Dendritic cell treated with granulocyte-macrophage colony-stimulating factor and Interleukin-4, amounts not matched to agents 40 ng/mL and 50 ng/mL, for 4 days (primary cell): ENCODE measurements at regions not wholly inside any gene's neighbourhood (a gene's known extent, or its start where the extent isn't known, plus 50 kb on each side); places are given as distances from the start of the nearest gene placed in this dataset.

Source experiments
- H3K27ac Mint-ChIP-seq: one replicate; pipeline ENCODE4 v1.8.0; 2022; ENCODE audit warnings: mild to moderate bottlenecking, mixed read lengths
- H3K27me3 Mint-ChIP-seq: one replicate; pipeline ENCODE4 v1.8.0; 2022; ENCODE audit warnings: mild to moderate bottlenecking, mixed read lengths
- H3K36me3 Mint-ChIP-seq: one replicate; pipeline ENCODE4 v1.8.0; 2022; ENCODE audit warnings: low read depth, mixed read lengths
- H3K4me1 Mint-ChIP-seq: one replicate; pipeline ENCODE4 v1.8.0; 2022; ENCODE audit warnings: low read depth, mixed read lengths
- H3K4me3 Mint-ChIP-seq: one replicate; pipeline ENCODE4 v1.8.0; 2022; ENCODE audit warnings: mild to moderate bottlenecking, moderate library complexity, mixed read lengths
- H3K9me3 Mint-ChIP-seq: one replicate; pipeline ENCODE4 v1.8.0; 2022; ENCODE audit warnings: mixed read lengths
- intact Hi-C: fragments of 100-400 bp; cut with micrococcal nuclease; formaldehyde crosslinking; loops from one replicate; pipeline ENCODE4 v1.15.0; 2022

- H3K27ac Mint-ChIP-seq, result no peak overlapping the region
- H3K4me1 Mint-ChIP-seq, result no peaks in the 10 kb centered on the region
- H3K9me3 Mint-ChIP-seq, result no peaks in the 10 kb centered on the region
- peaks cover 1% of the 10 kb centered on the region for H3K27me3 Mint-ChIP-seq
- H3K4me3 Mint-ChIP-seq, result no peak overlapping the region
- no peaks in the 10 kb centered on the region for H3K36me3 Mint-ChIP-seq
- intact Hi-C loops, result no loop called here
Observed at GRCh38 chr1:214155987-214156625, 124.9 kb upstream of the SMYD2 start.

DNA sequence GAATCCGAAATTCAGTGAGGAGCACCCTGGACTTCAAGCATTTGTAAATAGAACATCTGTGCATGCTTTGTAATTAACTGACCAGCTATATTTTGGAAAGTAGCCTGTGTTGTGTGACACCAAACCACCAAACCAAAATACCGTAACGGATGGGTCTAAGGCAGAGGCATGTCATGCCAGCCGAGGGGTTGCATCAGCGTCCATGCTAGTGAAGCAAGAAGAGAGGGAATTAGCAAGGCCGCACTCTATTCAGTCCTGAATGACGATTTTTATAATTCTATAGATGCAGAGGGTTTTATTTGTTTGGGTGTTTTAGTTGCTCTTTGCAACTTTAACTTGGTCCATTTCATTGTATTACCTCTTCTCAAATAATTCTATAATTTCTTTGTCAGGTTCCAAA lies 116.8 kb upstream of the SMYD2 start:
- intact Hi-C loops, result no loop called here
- Mint-ChIP-seq H3K36me3 (no peaks in the 10 kb centered on the region), H3K9me3 (no peaks in the 10 kb centered on the region), H3K4me1 (no peaks in the 10 kb centered on the region), H3K27me3 (peaks cover 2% of the 10 kb centered on the region), H3K27ac (no peak overlapping the region), H3K4me3 (no peak overlapping the region)

- no peaks in the 10 kb centered on the region for H3K9me3 Mint-ChIP-seq
- no peak overlapping the region for H3K27ac Mint-ChIP-seq
- no peak overlapping the region for H3K4me3 Mint-ChIP-seq
- no peaks in the 10 kb centered on the region for H3K4me1 Mint-ChIP-seq
- intact Hi-C loops, result no loop called here
- no peaks in the 10 kb centered on the region for H3K36me3 Mint-ChIP-seq
- H3K27me3 Mint-ChIP-seq, result peaks cover 2% of the 10 kb centered on the region
Observed at GRCh38 chr1:214165850-214166374, 115.0 kb upstream of the SMYD2 start.

DNA sequence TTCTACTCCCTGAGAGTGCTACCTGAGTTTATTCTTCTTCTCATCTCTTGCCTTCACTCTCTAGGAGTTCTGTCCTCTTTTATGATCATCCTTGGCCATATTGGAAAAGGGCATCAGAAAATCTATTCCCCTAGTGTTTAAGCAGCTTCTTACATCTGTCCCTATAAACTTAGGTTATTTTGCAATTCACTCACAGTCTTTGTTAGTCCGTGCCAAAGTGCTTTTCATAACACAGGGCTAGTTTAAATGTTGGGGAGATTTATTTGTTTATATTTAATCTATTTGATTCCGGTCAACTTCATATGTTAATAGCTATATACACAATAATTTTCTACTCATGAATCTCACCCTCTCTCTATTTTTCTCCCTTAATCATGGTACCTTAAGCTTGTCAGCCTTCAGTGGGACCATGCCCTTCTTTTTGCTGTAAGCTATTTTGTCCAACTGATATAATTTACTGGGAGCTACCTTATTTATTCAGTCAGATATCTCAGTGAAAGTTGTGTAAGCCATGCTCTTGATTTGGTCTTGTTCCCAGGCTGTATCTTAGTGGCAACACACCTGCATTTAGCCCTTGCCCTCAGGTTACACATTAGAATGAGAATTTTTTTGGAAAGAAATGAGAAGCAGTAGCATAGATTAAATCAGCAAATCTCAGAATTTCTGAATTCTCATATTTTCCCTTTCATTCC lies 106.3 kb upstream of the SMYD2 start:
- H3K36me3 Mint-ChIP-seq, result no peaks in the 10 kb centered on the region
- no peak overlapping the region for H3K27ac Mint-ChIP-seq
- intact Hi-C loops, result no loop called here
- H3K4me1 Mint-ChIP-seq, result no peaks in the 10 kb centered on the region
- no peak overlapping the region for H3K4me3 Mint-ChIP-seq
- no peaks in the 10 kb centered on the region for H3K9me3 Mint-ChIP-seq
- no peaks in the 10 kb centered on the region for H3K27me3 Mint-ChIP-seq

- Mint-ChIP-seq H3K4me1 (no peaks in the 10 kb centered on the region), H3K4me3 (no peak overlapping the region), H3K9me3 (no peaks in the 10 kb centered on the region), H3K27me3 (peaks cover 4% of the 10 kb centered on the region), H3K27ac (no peak overlapping the region), H3K36me3 (no peaks in the 10 kb centered on the region)
- intact Hi-C loops, result no loop called here
Observed at GRCh38 chr1:214178102-214178501, 102.9 kb upstream of the SMYD2 start.

DNA sequence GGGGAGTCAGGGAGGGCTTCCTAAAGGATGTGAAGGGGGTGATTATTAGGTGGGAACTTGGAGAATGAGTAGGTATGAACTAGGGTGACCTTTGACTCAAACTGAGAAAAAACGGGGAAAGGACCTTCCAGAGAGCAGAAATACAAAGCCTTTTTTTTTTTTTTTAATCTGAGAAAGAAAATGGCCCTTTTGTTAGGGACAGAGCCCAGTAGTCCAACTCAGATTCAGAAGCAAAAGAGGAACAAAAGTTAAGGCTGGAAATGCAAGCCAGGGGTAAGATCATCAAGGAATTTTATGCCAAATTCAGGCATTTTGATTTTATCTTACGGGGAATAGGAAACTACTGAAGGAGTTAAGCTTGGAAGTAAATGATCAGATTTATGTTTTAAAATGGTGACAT lies 96.0 kb upstream of the SMYD2 start:
- Mint-ChIP-seq H3K9me3 (no peaks in the 10 kb centered on the region), H3K27me3 (peaks cover 39% of the 10 kb centered on the region), H3K36me3 (no peaks in the 10 kb centered on the region), H3K4me1 (no peaks in the 10 kb centered on the region), H3K4me3 (no peak overlapping the region), H3K27ac (no peak overlapping the region)
- intact Hi-C loops, result no loop called here

DNA sequence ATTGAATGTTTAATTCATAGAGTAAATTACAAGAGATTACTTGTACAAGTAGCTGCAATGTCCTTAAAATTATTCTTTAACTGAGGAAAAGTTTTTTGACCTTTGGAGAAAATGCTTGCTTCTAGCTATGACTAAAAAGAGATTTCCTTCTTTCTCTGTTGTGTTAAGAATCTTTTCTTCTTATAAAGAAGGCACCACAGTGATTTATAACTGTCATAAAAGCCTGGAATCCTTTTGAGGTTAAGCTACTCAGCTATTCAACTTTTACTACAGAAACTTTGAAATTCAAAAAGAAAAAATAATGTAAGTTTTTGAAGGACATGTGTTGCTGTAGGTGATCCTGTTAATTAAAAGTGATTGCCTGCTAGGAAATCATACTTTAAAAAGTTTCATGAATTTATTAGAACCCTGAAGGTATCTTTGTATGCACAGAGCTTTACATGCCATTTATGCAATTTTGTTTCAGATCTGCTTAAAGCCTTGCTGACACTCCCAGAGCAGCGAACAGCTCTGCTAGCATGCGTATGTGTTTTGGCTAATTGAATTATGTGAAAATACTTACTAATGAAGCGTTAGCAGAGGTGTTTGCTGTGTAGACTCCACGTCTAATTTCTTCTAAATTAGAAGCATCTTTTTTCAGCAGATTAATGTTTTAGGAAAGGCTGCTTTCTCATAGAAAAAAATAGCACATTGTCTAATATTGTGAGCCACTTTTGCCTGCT lies 94.7 kb upstream of the SMYD2 start:
- intact Hi-C loops, result no loop called here
- no peaks in the 10 kb centered on the region for H3K36me3 Mint-ChIP-seq
- H3K27me3 Mint-ChIP-seq, result peaks cover 43% of the 10 kb centered on the region

DNA sequence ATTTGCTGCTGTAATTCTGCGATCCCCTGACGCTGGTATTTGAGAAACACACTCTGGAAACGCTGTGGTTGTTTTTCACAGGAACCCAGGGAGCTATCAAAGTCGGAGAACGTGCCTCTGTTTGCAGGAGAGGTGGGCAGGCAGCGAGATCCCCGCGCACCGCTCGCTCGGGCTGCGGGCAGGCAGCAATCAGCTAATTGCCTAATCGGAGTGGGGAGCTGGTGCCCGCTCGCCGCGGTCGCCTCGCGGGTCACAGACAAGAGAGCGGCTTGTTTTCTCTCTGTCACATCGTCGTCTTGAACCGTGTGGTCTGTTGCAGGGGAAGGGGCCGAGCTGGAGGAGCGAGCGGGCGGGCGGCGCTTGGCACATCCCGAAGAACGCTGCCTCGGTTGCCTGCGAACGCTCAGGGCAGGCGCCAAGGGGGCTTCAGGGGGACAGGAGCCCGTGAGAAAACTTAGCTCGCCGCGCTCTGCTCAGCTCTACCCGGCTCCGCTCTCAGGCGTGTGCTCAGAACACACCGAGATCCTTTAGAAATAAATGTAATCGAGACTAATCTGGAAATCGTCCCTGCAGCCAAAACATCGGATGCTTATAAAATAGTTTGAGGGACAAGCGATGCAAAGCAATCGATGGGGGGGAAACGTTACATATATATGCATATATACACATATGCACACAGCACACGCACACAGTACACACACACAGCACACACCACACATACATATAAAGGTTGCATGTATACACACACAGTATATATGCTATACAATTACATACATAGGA lies 93.6 kb upstream of the SMYD2 start:
- Mint-ChIP-seq H3K27ac (no peak overlapping the region), H3K4me1 (no peaks in the 10 kb centered on the region), H3K9me3 (no peaks in the 10 kb centered on the region), H3K36me3 (no peaks in the 10 kb centered on the region), H3K4me3 (no peak overlapping the region), H3K27me3 (peaks cover 45% of the 10 kb centered on the region)
- intact Hi-C loops, result no loop called here

More for the DNA sequence above, 94.7 kb upstream of the SMYD2 start:
- H3K9me3 Mint-ChIP-seq, result no peaks in the 10 kb centered on the region
- no peaks in the 10 kb centered on the region for H3K4me1 Mint-ChIP-seq
- no peak overlapping the region for H3K4me3 Mint-ChIP-seq
- no peak overlapping the region for H3K27ac Mint-ChIP-seq

DNA sequence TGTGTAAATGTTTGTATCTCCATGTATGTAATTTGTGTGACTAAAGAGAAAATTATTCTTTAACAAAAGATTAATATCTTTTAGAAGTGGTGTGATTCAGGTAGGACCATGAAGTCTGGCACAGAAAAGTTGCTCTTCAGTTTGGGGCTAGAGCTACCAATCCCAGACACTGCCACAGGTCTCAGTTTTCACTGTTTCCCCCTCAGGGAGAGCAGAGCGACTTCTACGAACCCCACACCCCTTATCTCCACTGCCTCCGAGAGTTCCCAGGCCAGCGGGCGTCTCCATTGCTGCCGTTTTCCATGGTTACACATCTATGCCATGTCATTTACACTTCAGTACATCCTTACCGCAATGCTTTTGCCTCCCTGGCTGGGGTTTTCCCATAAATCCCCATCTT lies 93.0 kb upstream of the SMYD2 start:
- no peak overlapping the region for H3K4me3 Mint-ChIP-seq
- H3K4me1 Mint-ChIP-seq, result no peaks in the 10 kb centered on the region
- no peak overlapping the region for H3K27ac Mint-ChIP-seq
- peaks cover 45% of the 10 kb centered on the region for H3K27me3 Mint-ChIP-seq
- intact Hi-C loops, result no loop called here
- H3K9me3 Mint-ChIP-seq, result no peaks in the 10 kb centered on the region
- H3K36me3 Mint-ChIP-seq, result no peaks in the 10 kb centered on the region

GRCh38 chr1:214188835-214189234 lies 92.1 kb upstream of the SMYD2 start:
- H3K27ac Mint-ChIP-seq, result no peak overlapping the region
- H3K36me3 Mint-ChIP-seq, result no peaks in the 10 kb centered on the region
- H3K9me3 Mint-ChIP-seq, result no peaks in the 10 kb centered on the region
- H3K4me1 Mint-ChIP-seq, result no peaks in the 10 kb centered on the region
- peaks cover 46% of the 10 kb centered on the region for H3K27me3 Mint-ChIP-seq
- intact Hi-C loops, result no loop called here
- H3K4me3 Mint-ChIP-seq, result no peak overlapping the region

- Mint-ChIP-seq H3K27me3 (peaks cover 23% of the 10 kb centered on the region), H3K4me1 (no peaks in the 10 kb centered on the region), H3K9me3 (no peaks in the 10 kb centered on the region), H3K4me3 (no peak overlapping the region), H3K36me3 (no peaks in the 10 kb centered on the region), H3K27ac (no peak overlapping the region)
- intact Hi-C loops, result no loop called here
Observed at GRCh38 chr1:214192825-214193643, 87.9 kb upstream of the SMYD2 start.

GRCh38 chr1:214193691-214194090 lies 87.3 kb upstream of the SMYD2 start:
- Mint-ChIP-seq H3K9me3 (no peaks in the 10 kb centered on the region), H3K4me1 (peaks cover 2% of the 10 kb centered on the region), H3K27me3 (peaks cover 17% of the 10 kb centered on the region), H3K4me3 (no peak overlapping the region), H3K36me3 (no peaks in the 10 kb centered on the region), H3K27ac (no peak overlapping the region)
- intact Hi-C loops, result no loop called here

- H3K4me1 Mint-ChIP-seq, result peaks cover 14% of the 10 kb centered on the region
- no peak overlapping the region for H3K27ac Mint-ChIP-seq
- peaks cover 2% of the 10 kb centered on the region for H3K27me3 Mint-ChIP-seq
- H3K9me3 Mint-ChIP-seq, result no peaks in the 10 kb centered on the region
- no peaks in the 10 kb centered on the region for H3K36me3 Mint-ChIP-seq
- no peak overlapping the region for H3K4me3 Mint-ChIP-seq
- intact Hi-C loops, result no loop called here
Observed at GRCh38 chr1:214198571-214198970, 82.4 kb upstream of the SMYD2 start.
